ENCODE measurements at regions not wholly inside any gene's neighbourhood (a gene's known extent, or its start where the extent isn't known, plus 50 kb on each side); places are given as distances from the start of the nearest gene placed in this dataset.

- H3K27me3 ChIP-seq (ENCODE audit: control insufficient read depth in 2 of 2, insufficient read depth in 2 of 2, low read length in 2 of 2) = no peaks in the 10 kb centered on the region
- no peaks in the 10 kb centered on the region for H4K20me1 ChIP-seq (replicated peaks; ENCODE audit: control insufficient read depth, extremely low read depth, insufficient read depth, low read length)
- H3K4me2 ChIP-seq (ENCODE audit: insufficient read depth, low read length) = no peak overlapping the region
- DNase-seq (ENCODE audit: low read depth, low spot score) (no peak), FAIRE-seq (no peak)
- H3K9me1 ChIP-seq (replicated peaks; ENCODE audit: control insufficient read depth, extremely low read depth, insufficient read depth, low read length) = no peaks in the 10 kb centered on the region
- dilution Hi-C loops (cut with MboI; ENCODE audit: extremely low pct_ligation_motif_present, low sequenced_read_pairs) (no loop called here), intact Hi-C loops (cut with micrococcal nuclease) (no loop called here)
- TF ChIP-seq EZH2 (IDR thresholded peaks at IDR 0.05; ENCODE audit: borderline replicate concordance, low read depth, low read length, severe bottlenecking) = no peak
- no peak for TF ChIP-seq CTCF (IDR thresholded peaks at IDR 0.05; ENCODE audit: extremely low read depth in 1 of 2, insufficient read depth in 1 of 2, low read depth in 1 of 2, low read length in 2 of 2)
- no peak for TF ChIP-seq JUN (IDR thresholded peaks at IDR 0.05; ENCODE audit: borderline replicate concordance, insufficient read depth, insufficient read length, low read depth)
- TF ChIP-seq POLR2A (IDR thresholded peaks at IDR 0.05; ENCODE audit: low read depth, low read length) = no peak
- no peak for TF ChIP-seq FOS (IDR thresholded peaks at IDR 0.05; ENCODE audit: borderline replicate concordance, insufficient read depth, low read length)
- no peak for TF ChIP-seq GATA2 (IDR thresholded peaks at IDR 0.05; ENCODE audit: insufficient read depth, insufficient read length, low read depth, low read length)
- no peak for TF ChIP-seq POLR2AphosphoS5 (IDR thresholded peaks at IDR 0.05; ENCODE audit: insufficient read depth, low read depth, low read length)
- TF ChIP-seq MAX (IDR thresholded peaks at IDR 0.05; ENCODE audit: insufficient read depth, insufficient read length) = no peak
- no peak for TF ChIP-seq MYC (IDR thresholded peaks at IDR 0.05; ENCODE audit: low read depth, low read length)
- no TSS peak for BruUV-seq (replicated peaks)
- no peaks in the 10 kb centered on the region for H3K36me3 ChIP-seq (ENCODE audit: control insufficient read depth in 2 of 2, extremely low read depth in 1 of 2, insufficient read depth in 2 of 2, low read length in 2 of 2)
- no peaks in the 10 kb centered on the region for H3K79me2 ChIP-seq (ENCODE audit: control insufficient read depth, insufficient read depth, low read length)
- CTCF ChIA-PET = no interaction called here
- H3K4me1 ChIP-seq (ENCODE audit: control insufficient read depth, extremely low read depth, insufficient read depth, low read length) = no peaks in the 10 kb centered on the region
- H3K9ac ChIP-seq (replicated peaks; ENCODE audit: extremely low read depth, insufficient read depth, low read length) = no peak overlapping the region
- H3K4me3 ChIP-seq (replicated peaks in 1 of 3; ENCODE audit: insufficient read depth in 1 of 3, low read depth in 1 of 3, low read length in 3 of 3) = no peak overlapping the region
- H3K9me3 ChIP-seq (replicated peaks; ENCODE audit: control insufficient read depth, insufficient read depth, low read length) = no peaks in the 10 kb centered on the region
- POLR2A ChIA-PET = no interaction called here
- H3K27ac ChIP-seq (ENCODE audit: insufficient read depth, low read depth, low read length) = no peak overlapping the region
- H2AFZ ChIP-seq (ENCODE audit: low read depth, low read length) = no peak overlapping the region
Measured at GRCh38 chr17:13784434-13785095, 182.8 kb upstream of the HS3ST3A1 start.

Measured in endothelial cell of umbilical vein (primary cell).